Activated T-helper 17 cell treated with anti-CD3 and anti-CD28 coated beads, Interleukin-2, amount 50 U/mL, for 72 hours (primary cell): ENCODE measurements at regions not wholly inside any gene's neighbourhood (a gene's known extent, or its start where the extent isn't known, plus 50 kb on each side); places are given as distances from the start of the nearest gene placed in this dataset.

Experiments
- ATAC-seq: fragments of 150-1000 bp; cut with Tn5 transposase; replicated peaks from 2 replicates; pipeline ENCODE4 v1.10.0; 2021; ENCODE audit warnings: mild to moderate bottlenecking, moderate library complexity
- H3K27ac Mint-ChIP-seq: one replicate; pipeline ENCODE4 v1.8.0; 2022; ENCODE audit warnings: mixed read lengths
- H3K27me3 Mint-ChIP-seq: one replicate; pipeline ENCODE4 v1.8.0; 2022; ENCODE audit warnings: mixed read lengths
- H3K36me3 Mint-ChIP-seq: one replicate; pipeline ENCODE4 v1.8.0; 2022; ENCODE audit warnings: low read depth, mild to moderate bottlenecking, mixed read lengths
- H3K4me1 Mint-ChIP-seq: one replicate; pipeline ENCODE4 v1.8.0; 2022; ENCODE audit warnings: mixed read lengths
- H3K4me3 Mint-ChIP-seq: one replicate; pipeline ENCODE4 v1.8.0; 2022; ENCODE audit warnings: mild to moderate bottlenecking, mixed read lengths
- H3K9me3 Mint-ChIP-seq: one replicate; pipeline ENCODE4 v1.8.0; 2022; ENCODE audit warnings: mixed read lengths

GRCh38 chr10:117424883-117425649 lies 49.8 kb upstream of the PDZD8 start:
- Mint-ChIP-seq H3K4me3 (no peak overlapping the region), H3K27ac (no peak overlapping the region), H3K9me3 (peaks cover 5% of the 10 kb centered on the region), H3K4me1 (no peaks in the 10 kb centered on the region), H3K36me3 (no peaks in the 10 kb centered on the region), H3K27me3 (peaks cover 4% of the 10 kb centered on the region)
- ATAC-seq = no peak
